CD4-positive, alpha-beta T cell treated with Interleukin-4 for 4 hours (primary cell): ENCODE measurements at regions not wholly inside any gene's neighbourhood (a gene's known extent, or its start where the extent isn't known, plus 50 kb on each side); places are given as distances from the start of the nearest gene placed in this dataset.
"Not testable (repeated sequence)": the region's sequence is repeated elsewhere in the genome, so short reads cannot be mapped to it uniquely, and the experiment has no call there.

ENCODE experiments used
- DNase-seq: peaks from one replicate; pipeline ENCODE4 v3.0.0-alpha.2; 2020

DNA sequence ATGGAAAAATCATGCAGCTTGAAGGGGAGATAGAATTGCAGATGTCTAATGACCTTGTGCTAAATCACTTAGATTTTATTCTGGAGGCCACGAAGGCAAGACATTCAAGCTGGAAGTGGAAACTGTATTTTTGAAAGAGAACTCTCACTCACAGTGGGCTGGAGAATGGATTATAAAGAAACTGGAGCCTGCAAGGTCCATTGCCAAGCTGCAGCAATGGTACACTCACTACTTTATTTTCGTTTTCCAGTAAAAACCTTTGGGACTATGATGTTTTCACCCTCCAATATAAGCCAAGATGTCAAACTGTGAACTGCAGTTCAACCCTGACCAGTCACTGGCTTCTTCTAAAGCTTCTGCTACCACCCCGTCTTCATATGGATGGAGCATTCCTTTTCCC lies 62.0 kb downstream of the SKIDA1 start:
- DNase-seq = no peak

DNA sequence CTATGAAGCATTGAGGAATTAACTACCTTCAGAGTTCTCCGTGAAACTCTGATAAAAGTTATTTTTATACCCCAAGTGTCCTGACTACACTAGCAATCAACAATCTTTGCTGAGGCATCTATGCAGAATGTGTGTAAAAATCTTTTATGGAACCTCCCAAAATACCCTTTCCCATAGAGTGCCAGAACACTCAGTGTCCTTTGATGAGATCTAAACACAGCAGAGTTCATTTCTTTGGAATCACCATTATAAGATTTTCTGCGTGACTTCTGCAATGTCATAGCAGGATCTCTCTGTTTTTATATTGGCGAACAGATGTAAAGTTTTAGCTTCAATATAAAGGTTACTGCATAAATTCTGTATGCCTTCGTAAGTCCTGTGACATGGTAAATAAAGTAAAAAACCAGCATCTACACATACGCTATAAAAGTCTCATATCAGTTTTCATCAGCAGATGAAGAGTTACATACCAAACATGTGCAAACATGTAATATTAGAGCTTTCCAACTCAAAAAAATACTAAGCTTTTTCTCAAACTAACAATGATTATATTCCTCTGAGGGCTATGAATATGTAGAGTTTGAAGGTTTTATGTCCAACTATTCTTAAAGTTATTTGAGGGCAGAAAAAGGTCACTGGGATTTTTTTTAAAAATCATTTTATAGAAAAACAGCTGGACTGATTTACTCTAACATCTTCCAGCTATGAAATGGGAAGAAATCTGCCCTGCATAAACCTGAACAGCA lies 67.2 kb downstream of the SKIDA1 start:
- DNase-seq = no peak

DNA sequence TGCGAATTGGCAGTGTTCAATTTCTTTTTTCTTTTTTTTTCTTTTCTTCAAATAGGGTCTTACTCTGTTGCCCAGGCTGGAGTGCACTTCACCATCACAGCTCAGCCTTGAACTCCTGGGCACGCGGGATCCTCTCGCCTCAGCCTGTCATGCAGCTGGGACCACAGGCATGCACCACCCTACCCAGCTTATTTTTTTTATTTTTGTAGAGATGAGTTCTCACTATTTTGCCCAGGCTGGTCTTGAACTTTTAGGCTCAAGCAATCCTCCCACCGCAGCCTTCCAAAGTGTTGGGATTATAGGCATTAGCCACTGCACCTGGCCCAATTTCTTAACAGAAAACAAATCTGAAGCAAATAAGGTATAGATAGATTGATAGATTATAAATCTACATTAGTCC lies 69.3 kb downstream of the SKIDA1 start:
- no peak for DNase-seq

DNA sequence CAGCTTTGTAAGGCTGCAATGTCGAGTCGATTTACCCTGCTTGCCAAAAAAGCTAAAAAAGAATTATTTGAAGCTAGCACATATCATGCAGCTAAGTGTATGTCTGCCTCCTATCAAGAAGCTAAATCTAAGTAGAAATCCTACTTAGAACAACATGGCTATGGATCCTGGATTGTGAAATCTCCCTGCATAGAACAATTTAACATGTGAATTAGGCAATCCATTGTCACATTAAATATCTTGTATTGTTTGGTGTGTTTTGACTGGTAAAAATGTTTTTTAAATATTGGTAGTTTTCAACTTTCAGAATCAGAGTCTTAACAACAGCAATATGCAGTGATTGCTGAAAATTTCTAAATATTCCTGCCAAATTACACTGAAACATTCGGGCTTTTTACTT lies 73.3 kb downstream of the SKIDA1 start:
- no peak for DNase-seq

DNA sequence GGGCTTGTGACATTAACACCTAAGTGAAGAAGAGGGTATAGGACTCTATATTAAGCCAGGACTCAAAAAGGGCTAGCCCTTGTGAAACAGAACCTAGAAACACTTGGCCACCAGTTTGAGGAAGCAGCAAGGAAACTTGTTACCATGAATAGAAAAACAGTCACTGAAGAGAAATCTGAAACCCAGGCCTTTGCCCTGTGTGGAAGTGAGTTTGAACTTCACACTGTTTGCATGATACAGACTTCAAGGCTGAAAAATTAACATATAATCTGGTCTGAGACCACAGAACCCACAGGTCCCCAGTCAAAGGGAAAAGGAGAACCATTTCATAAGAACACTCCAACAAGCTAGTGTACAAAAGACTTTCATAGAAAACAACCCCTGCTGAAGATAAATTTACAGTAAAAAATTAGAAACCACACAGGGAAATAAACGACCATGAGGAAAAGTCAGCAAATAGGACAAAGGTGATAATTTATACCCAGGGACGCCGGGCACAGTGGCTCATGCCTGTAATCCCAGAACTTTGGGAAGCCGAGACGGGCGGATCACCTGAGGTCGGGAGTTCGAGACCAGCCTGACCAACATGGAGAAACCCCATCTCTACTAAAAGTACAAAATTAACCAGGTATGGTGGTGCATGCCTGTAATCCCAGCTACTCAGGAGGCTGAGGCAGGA lies 76.1 kb downstream of the SKIDA1 start:
- no peak for DNase-seq

DNA sequence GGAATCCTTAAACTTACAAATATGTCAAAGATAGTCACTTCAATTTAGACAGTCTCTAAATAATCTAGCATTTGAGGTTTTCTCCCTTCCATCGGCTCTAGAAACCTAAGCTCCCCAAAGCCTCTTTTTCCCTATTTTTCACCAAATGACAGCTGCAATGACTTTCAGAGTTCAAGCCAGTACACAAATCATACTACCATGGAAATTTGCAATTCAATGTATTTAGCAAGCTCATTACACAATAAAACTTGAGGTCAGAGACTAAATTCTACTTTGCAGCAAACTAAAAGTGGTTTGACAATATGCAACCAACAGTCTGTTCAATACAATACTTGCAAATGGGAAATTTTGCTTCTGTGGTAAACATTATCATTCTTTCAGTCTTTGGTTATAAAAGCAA lies 80.3 kb downstream of the SKIDA1 start:
- DNase-seq = no peak

DNA sequence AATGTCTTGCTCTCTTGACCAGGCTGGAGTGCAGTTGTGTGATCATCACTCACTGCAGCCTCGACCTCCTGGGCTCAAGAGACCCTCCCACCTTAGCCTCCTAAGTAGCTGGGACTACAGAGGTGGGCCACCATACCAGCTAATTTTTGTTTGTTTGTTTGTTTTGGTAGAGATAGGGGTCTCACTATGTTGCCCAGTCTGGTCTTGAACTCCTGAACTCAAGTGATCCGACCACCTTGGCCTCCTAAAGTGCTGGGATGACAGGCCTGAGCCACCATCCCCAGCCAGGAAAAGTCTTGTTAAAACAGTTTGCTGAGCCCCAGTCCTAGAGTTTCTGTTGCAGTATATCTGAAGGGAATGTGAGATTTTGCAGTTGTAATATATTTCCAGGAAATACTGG lies 83.9 kb downstream of the SKIDA1 start:
- DNase-seq = no peak

DNA sequence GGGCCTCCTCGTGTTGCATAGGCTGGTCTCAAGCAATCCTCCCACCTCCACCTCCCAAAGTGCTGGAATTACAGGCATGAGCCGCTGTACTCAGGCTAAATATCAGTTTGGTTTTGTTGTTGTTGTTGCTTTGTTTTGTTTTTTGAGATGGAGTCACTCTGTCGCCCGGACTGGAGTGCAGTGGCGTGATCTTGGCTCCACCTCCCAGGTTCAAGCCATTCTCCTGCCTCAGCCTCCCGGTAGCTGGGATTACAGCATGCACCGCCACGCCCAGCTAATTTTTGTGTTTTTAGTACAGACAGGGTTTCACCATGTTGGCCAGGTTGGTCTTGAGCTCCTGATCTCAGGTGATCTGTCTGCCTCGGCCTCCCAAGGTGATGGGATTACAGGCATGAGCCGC lies 86.6 kb downstream of the SKIDA1 start:
- DNase-seq = not testable (repeated sequence)

DNA sequence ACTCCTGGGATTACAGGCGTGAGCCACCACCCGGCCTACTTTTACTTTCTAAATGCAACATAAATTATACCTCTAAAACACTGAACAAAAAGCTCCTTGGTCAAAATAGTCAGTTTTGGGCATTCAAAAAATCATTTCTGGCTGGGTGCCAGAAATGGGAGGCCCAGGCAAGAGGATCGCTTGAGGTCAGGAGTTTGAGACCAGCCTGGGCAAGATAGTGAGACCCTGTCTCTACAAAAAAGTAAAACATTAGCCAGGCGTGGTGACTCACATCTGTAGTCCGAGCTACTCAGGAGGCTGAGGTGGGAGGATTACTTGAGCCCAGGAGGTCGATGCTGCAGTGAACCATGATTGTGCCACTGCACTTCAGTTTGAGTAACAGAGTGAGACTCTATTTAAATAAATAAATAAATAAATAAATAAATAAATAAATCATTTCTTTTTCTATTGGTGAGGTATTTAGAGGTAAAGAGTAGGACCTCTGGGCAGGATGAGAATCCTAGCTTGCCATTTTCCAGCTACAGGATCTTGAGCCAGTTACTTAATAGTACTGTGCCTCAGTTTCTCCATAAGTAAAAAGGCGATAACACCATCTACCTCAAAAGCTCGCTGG lies 87.6 kb downstream of the SKIDA1 start:
- no peak for DNase-seq

DNA sequence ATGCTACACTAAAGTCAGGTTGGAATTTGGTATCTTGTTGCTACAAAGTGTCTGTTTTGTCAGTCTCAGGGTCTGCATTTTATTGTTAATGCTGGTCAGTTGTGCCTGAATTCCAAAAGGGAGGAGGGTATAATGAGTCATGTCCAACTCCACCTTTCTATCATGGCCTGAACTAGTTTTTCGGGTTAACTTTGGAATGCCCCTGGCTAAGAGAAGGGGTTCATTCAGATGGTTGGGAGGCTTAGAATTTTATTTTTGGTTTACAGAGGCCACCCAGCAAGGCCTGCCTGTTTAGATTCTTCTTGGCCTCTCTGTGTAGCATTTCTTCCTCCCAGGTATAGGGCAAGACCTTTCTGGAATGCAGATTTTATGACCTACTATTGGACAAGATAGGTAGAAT lies 93.2 kb downstream of the SKIDA1 start:
- DNase-seq = no peak

DNA sequence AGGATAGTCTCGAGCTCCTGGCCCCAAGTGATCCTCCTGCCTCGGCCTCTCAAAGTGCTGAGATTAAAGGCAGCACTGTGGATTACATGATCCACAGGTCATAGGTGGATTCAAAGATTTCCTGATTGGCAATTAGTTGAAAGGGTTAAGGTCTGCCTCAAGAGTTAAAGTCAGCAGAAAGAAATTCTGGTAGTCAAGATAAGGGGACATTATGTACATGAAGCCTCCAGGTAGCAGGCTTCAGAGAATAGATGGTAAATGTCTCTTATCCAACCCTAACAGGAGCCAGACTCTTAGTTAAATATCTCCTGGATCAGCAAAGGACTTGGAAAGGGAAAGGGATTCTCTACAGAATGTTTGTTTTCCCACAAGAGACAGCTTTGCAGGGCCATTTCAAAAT lies 93.7 kb downstream of the SKIDA1 start:
- no peak for DNase-seq

DNA sequence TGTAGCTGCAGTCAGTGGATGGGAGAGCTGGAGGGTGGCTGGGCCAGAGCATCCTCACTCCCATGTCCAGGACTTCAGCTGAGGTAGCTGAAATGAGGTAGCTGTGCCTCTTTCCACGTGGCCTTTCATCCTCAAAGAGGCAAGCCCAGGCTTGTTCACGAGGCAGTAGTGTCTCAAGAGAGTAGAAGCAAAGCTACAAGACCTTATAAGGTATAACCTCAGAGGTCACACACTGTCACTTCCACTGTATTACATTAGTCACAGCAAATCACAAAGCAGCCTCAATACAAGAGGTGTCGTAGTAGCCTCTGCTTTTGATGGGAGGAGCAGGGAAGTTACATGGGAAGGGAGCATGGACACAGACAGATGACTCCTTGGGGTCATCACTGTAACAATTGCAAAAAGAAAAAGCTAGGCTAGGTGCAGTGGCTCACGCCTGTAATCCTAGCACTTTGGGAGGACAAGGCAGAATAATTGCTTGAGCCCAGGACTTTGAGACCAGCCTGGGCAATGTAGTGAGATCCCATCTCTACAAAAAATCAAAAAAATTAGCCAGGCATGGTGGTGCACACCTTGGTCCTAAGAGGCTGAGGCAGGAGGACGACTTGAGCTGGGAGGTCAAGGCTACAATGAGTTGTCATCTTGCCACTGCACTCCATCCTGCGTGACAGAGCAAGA lies 97.5 kb downstream of the SKIDA1 start:
- no peak for DNase-seq

DNA sequence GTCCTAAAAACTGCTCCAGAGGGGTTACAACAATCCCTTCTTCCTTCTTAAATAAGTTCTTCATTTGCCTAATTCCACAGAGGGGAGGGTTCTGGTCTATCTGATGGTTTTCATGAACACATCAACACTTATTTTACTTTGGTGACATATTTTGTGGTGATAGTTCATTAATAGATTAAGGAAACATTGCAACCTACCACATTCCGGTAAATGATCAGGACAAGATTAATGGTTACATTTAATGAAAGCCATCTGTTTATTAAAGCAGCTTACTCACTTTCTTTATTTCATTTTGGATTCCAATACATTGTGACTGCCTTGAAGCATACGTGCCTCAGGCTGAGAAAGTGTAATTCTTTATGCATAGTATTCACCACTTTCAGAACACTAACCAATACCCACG lies 101.0 kb downstream of the SKIDA1 start:
- no peak for DNase-seq

DNA sequence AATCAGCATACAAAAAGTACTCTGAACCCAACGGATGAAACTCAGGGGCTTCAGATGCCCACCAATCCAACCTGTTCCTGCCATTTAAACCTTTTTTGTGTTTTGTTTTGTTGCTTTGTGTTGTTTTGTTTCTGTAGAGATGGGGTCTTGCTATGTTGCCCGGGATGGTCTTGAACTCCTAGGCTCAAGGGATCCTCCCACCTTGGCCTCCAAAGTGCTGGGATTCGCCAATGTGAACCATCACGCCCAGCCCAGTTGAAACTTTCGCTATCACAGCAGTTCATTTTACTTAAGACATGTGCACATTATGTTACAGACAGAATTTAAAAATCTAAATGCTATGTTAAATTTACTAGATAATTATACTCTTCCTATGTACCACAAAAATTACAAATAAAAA lies 101.6 kb downstream of the SKIDA1 start:
- no peak for DNase-seq

DNA sequence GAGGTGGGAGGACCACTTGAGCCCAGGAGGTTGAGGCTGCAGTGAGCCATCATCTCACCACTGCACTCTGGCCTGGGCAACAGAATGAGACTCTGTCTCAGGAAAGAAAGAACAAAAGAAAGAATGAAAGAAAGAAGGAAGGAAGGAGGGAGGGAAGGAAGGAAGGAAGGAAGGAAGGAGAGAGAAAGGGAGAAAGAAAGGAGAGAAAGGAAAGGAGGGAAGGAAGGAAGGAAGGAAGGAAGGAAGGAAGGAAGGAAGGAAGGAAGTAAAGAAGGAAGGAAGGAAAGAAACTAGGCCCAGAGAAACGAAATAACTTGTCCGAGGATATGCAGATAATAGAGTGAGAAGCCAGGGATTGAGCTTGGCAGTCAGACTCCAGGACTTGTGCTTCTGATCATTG lies 102.1 kb downstream of the SKIDA1 start:
- no peak for DNase-seq

DNA sequence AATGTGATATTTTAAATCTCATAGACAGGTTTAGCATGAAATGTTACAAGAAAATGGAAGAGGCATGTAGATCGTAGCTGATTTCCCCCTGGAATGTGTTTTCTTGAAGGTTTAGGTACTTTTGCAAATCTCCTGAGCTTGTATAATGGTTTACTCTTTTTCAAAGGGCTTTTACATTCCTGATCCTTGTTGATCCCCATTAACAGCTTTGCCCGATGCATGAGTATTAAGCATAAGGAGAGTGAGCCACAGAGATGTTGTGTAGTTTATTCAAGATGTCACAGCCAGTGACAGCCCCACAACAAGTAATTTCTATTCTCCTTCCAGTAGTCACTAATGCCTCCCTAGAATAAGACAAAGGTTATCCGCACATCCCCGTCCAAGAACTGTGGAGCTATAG lies 103.7 kb downstream of the SKIDA1 start:
- no peak for DNase-seq

DNA sequence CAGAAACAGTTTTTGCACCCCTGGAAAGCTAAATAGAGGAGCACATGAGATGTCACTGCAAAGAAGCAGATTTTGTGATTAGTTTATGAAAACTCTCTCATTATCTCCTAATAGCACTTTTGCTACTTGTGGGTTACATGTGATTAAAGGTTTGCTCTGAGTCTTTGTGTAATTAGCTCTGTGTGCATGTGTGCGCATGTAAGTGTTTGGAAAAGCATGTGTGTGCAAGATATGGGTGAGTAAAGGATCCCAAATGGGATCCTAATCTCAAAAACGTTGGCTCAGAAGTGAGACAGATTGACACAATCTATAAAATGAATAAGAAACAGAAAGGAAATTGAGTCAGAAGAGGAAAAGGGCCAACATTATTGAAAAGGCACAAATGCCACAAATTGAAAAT lies 104.5 kb downstream of the SKIDA1 start:
- no peak for DNase-seq

DNA sequence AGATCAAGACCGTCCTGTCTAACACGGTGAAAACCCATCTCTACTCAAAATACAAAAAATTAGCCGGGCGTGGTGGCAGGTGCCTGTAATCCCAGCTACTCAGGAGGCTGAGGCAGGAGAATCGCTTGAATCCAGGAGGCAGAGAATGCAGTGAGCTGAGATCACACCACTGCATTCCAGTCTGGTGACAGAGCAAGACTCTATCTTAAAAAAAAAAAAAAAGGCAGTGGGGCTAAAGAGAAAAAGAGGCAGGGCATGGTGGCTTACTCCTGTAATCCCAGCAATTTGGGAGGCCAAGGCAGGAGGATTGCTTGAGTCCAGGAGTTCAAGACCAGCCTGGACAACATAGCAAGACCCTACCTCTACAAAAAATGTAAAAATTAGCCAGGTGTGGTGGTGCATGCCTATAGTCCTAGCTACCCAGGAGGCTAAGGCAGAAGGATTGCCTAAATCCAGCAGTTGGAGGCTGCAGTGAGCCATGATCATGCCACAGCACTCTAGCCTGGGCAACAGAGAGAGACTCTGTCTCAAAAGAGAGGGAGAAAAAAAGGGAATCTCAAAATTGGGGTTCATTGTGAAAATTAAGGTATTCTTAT lies 106.4 kb downstream of the SKIDA1 start:
- not testable (repeated sequence) for DNase-seq

DNA sequence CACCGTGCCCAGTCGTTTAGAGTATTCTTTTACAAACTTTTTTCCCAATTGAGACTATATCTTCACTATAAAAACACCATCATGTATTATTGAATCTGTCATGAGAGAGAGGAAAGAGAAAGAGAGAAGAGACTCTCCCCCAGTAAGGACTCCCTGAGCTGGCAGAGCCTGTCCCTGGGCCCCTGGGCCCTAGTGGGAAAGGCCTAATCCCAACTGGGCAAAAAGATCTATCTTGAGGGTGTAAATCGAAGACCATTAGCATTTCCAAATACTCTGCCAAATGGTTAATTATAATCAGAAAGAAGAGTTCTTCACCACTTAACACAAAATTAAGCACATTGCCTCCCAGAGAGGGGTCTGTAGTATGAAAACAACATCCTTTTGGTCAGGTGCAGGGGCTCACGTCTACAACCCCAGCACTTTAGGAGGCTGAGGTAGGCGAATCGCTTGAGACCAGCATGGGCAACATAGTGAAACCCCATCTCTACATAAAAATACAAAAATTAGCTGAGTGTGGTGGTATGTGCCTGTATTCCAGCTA lies 108.2 kb downstream of the SKIDA1 start:
- no peak for DNase-seq

DNA sequence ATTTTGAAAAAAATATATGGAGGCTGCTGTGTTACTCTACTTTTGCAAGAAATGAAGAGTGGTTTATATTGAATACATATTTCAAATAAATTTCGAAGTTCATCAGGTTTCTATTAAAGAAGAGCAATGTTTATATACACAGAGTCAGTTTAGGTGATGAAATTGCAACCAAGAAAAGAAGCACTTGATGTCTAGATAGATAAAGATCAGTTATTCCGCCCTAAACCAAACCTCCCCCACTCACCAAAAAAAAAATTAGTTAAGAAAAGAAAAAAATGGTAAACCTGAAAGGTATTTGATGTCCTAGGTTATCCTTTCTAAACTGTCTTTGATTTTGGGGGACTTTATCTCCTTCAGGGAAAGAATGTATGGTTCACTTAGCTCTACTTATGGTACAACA lies 111.8 kb downstream of the SKIDA1 start:
- DNase-seq = no peak

DNA sequence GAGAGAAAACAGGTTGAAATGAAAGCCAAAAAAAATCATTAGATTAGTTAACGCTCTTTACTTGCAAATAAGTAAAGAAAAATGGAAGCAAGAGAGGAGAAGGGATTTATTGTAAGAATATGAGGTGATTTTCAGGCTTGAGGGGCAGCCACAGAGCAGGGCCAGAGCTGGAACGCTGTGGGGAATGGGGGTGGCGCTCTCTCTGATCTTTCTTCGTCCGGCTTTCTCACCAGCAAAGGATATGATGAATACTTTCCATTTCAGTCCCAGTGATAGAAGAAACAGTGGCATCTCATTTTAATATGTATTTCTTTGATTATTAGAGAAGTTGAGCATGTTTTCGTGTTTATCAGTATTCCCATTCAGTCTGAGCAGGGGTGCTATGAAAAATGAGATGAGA lies 112.2 kb downstream of the SKIDA1 start:
- DNase-seq = no peak

DNA sequence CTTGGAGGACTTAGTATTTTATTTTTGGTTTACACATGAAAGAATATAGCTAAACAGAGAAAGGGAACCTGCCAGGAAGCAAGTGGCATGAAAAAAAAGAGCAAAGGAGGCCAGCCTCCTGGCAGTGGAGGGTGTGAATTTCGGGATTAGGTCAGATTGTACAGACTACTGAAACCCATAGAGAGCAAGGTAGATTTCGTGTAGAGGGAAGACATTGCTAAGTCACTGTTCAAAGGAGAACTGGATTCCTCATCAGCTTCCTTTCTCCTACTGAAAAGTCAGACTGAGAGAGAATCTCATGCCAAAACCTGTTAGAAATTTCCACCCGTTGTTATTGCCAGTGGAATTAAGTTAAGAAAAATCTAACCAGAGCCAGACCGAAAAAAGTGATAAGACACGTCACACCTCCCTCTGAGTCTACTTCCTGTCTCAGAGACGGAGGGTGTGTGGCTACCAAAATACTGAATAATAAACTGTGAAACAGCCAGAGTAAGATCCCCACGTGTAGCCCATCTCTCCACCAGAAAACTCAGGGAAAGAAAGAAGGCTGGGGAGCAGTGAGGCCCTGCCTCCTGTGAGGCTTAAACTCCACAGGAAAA lies 118.8 kb downstream of the SKIDA1 start:
- peak; percentile 9 for DNase-seq

DNA sequence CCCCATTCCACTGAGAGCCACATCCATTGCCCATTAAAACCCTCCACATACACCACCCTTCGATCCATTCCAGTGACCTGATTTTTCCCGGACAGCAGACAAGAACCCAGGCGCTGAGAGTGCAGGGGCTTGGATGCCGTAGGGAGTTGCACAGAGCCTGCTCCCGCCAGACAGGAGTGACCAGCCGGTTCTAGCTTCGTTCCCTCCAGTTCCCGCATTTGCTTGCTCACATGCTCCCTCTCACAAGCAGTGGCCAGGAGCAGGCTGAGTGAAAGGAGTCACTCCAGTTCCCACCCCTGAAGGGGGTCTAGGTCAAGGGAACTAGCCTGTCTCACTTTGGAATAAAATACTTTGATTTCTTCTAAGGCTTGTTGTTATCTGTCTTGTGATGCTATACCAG lies 119.5 kb downstream of the SKIDA1 start:
- no peak for DNase-seq
